Activated CD8-positive, alpha-beta memory T cell treated with anti-CD3 and anti-CD28 coated beads for 36 hours (primary cell): ENCODE measurements at regions not wholly inside any gene's neighbourhood (a gene's known extent, or its start where the extent isn't known, plus 50 kb on each side); places are given as distances from the start of the nearest gene placed in this dataset.

Source experiments
- CTCF ChIA-PET: fragments of 350-600 bp; sonication (Branson Sonifier 250); formaldehyde crosslinking; loops from one replicate; lab custom pipeline; 2021; ENCODE audit warnings: antibody characterized with exemption; lab: Charles Lee
- POLR2A ChIA-PET: fragments of 350-600 bp; sonication (Branson Sonifier 250); formaldehyde crosslinking; loops from one replicate; lab custom pipeline; 2021; ENCODE audit warnings: antibody characterized with exemption; lab: Charles Lee

- ChIA-PET POLR2A (no interaction called here), CTCF (no interaction called here)
These were observed 69.0 kb upstream of the TAF1B start for GRCh38 chr2:9774266-9774665.

GRCh38 chr2:9775351-9775750, 67.9 kb upstream of the TAF1B start:
- POLR2A ChIA-PET, result no interaction called here

GRCh38 chr2:9775999-9776712, 67.1 kb upstream of the TAF1B start:
- ChIA-PET CTCF (no interaction called here), POLR2A (no interaction called here)

More at GRCh38 chr2:9775351-9775750, 67.9 kb upstream of the TAF1B start:
- CTCF ChIA-PET, result no interaction called here

- CTCF ChIA-PET, result interaction anchor here (0.9 to 1.3 kb wide), 2 partner anchors 8 to 22 kb away, joined by 3 read pairs; no protein-coding TSS in a partner anchor
- POLR2A ChIA-PET, result no interaction called here
These were observed 66.2 kb upstream of the TAF1B start for GRCh38 chr2:9777081-9777480.

- POLR2A ChIA-PET, result no interaction called here
- CTCF ChIA-PET, result interaction anchor here (0.9 to 1.3 kb wide), 2 partner anchors 9 to 22 kb away, joined by 3 read pairs; no protein-coding TSS in a partner anchor
These were observed 65.3 kb upstream of the TAF1B start for GRCh38 chr2:9778012-9778411.

- ChIA-PET POLR2A (no interaction called here), CTCF (interaction anchor here (2.6 kb wide), 1 partner anchor 9 kb away, joined by 17 read pairs; no protein-coding TSS in a partner anchor)
These were observed 64.6 kb upstream of the TAF1B start for GRCh38 chr2:9778471-9779316.

GRCh38 chr2:9779596-9780264, 63.5 kb upstream of the TAF1B start:
- ChIA-PET CTCF (interaction anchor here (1.1 to 2.6 kb wide), 2 partner anchors 10 to 35 kb away, joined by 3 to 17 read pairs; no protein-coding TSS in a partner anchor), POLR2A (interaction anchor here (0.5 to 0.6 kb wide), 3 partner anchors 13 to 300 kb away, joined by 4 to 7 read pairs (median 4); no protein-coding TSS in a partner anchor)

GRCh38 chr2:9780368-9781130, 62.7 kb upstream of the TAF1B start:
- ChIA-PET POLR2A (interaction anchor here (0.5 to 0.6 kb wide), 2 partner anchors 258 to 301 kb away, joined by 3 to 7 read pairs; no protein-coding TSS in a partner anchor), CTCF (interaction anchor here (1.1 to 2.6 kb wide), 2 partner anchors 11 to 34 kb away, joined by 3 to 17 read pairs; no protein-coding TSS in a partner anchor)

GRCh38 chr2:9781252-9781651, 62.0 kb upstream of the TAF1B start:
- POLR2A ChIA-PET, result interaction anchor here (0.7 to 1.3 kb wide), 2 partner anchors 104 to 187 kb away, joined by 8 to 10 read pairs; no protein-coding TSS in a partner anchor
- CTCF ChIA-PET, result interaction anchor here (2.2 kb wide), 1 partner anchor 12 kb away, joined by 11 read pairs; no protein-coding TSS in a partner anchor

- POLR2A ChIA-PET, result interaction anchor here (0.7 to 1.3 kb wide), 3 partner anchors 62 to 188 kb away, joined by 3 to 10 read pairs (median 8); no protein-coding TSS in a partner anchor
- CTCF ChIA-PET, result interaction anchor here (1.0 to 3.0 kb wide), 3 partner anchors 13 to 79 kb away, joined by 3 to 17 read pairs (median 11); no protein-coding TSS in a partner anchor
These were observed 61.0 kb upstream of the TAF1B start for GRCh38 chr2:9782197-9782719.

GRCh38 chr2:9789371-9789770, 53.9 kb upstream of the TAF1B start:
- CTCF ChIA-PET, result interaction anchor here (1.6 kb wide), 1 partner anchor 10 kb away, joined by 9 read pairs; no protein-coding TSS in a partner anchor
- POLR2A ChIA-PET, result no interaction called here

- CTCF ChIA-PET, result interaction anchor here (0.7 kb wide), 1 partner anchor 9 kb away, joined by 3 read pairs; no protein-coding TSS in a partner anchor
- POLR2A ChIA-PET, result no interaction called here
These were observed 52.5 kb upstream of the TAF1B start for GRCh38 chr2:9790702-9791225.

GRCh38 chr2:9791711-9792110, 51.6 kb upstream of the TAF1B start:
- ChIA-PET CTCF (no interaction called here), POLR2A (no interaction called here)

- ChIA-PET CTCF (no interaction called here), POLR2A (no interaction called here)
These were observed 49.9 kb upstream of the TAF1B start for GRCh38 chr2:9793156-9793917.
